Motor neuron (in vitro differentiated cells): ENCODE measurements at regions not wholly inside any gene's neighbourhood (a gene's known extent, or its start where the extent isn't known, plus 50 kb on each side); places are given as distances from the start of the nearest gene placed in this dataset.

ENCODE experiments used
- ATAC-seq, 8 experiments: fragments of 200-7000 bp; cut with Tn5 transposase; replicated peaks in 6 of 8; 2 replicates each; pipeline ENCODE4 v1.8.0; 2021; ENCODE audit warnings: mild to moderate bottlenecking in 8 of 8, moderate library complexity in 8 of 8
- H3K27ac ChIP-seq, 2 donors: fragments of 250-450 bp; sonication (Bioruptor Pico); 2 replicates each; pipeline ENCODE4 v1.9.0; 2021; ENCODE audit warnings: antibody characterized with exemption in 2 of 2, mild to moderate bottlenecking in 2 of 2, moderate library complexity in 1 of 2
- H3K4me1 ChIP-seq, 2 donors: fragments of 250-450 bp; sonication (Bioruptor Pico); replicated peaks in 1 of 2; 2 replicates each; pipeline ENCODE4 v1.6.1; 2021; ENCODE audit warnings: antibody characterized with exemption in 2 of 2, mild to moderate bottlenecking in 2 of 2, moderate library complexity in 1 of 2
- H3K4me3 ChIP-seq, 5 donors: fragments of 250-450 bp; sonication (Bioruptor Pico); 2 replicates each; pipeline ENCODE4 v1.9.0; 2021; ENCODE audit warnings: antibody characterized with exemption in 5 of 5, mild to moderate bottlenecking in 5 of 5, moderate library complexity in 4 of 5
- WGBS, 10 experiments: fragments of 450-650 bp; shearing (Covaris generic); methylation state at CpG; one replicate each; pipeline ENCODE4 v1.0.0; 2022; 5-methylcytosine and 5-hydroxymethylcytosine counted together
- in situ Hi-C, 9 experiments: fragments of 400-800 bp; cut with MboI; loops; one replicate each; pipeline ENCODE4 v1.15.0; 2021; ENCODE audit warnings: low sequenced_read_pairs in 9 of 9, low pct_unique_long_range_greater_than_20kb in 2 of 9; ENCODE audit not compliant: unreplicated experiment in 9 of 9

- ATAC-seq = no peak
- Histone ChIP-seq H3K4me1 (no peaks in the 10 kb centered on the region), H3K4me3 (no peak overlapping the region), H3K27ac (no peak overlapping the region)
- 38 to 100% (median 88%) methylated on average over 1 to 2 of the region's 2 CpGs; no CpG with 5 or more reads in 5 of the 10 experiments for WGBS, 10 experiments
- in situ Hi-C loops = no loop called here
Observed at GRCh38 chr4:144910723-144911122, 187.3 kb downstream of the ANAPC10 start.
